GM12878 (cell line): ENCODE measurements at regions not wholly inside any gene's neighbourhood (a gene's known extent, or its start where the extent isn't known, plus 50 kb on each side); places are given as distances from the start of the nearest gene placed in this dataset.

Experiments used
- ATAC-seq: fragments of 200-7000 bp; cut with Tn5 transposase; 3 replicates; pipeline ENCODE4 v1.9.1; 2020; ENCODE audit warnings: mild to moderate bottlenecking, moderate library complexity
- BruUV-seq: library from RNA; stranded (reverse); fragments of 400-500 nt; replicated peaks from 2 replicates; lab custom pipeline; 2021; lab: Mats Ljungman, UMichigan
- CTCF ChIA-PET: fragments of 300-600 bp; sonication (Branson Sonifier 250); formaldehyde crosslinking; extraction: SDS; loops from one replicate; lab custom pipeline; 2021; ENCODE audit warnings: inconsistent platforms; lab: Yijun Ruan, JAX
- POLR2A ChIA-PET: fragments of 350-600 bp; formaldehyde crosslinking; extraction: SDS; loops from one replicate; lab custom pipeline; 2021; ENCODE audit warnings: inconsistent platforms; lab: Charles Lee
- RAD21 ChIA-PET: fragments of 300-600 bp; sonication (Branson Sonifier 250); formaldehyde crosslinking; loops from one replicate; lab custom pipeline; 2023; ENCODE audit warnings: antibody characterized with exemption; ENCODE audit not compliant: unreplicated experiment; lab: Charles Lee
- SMC1A ChIA-PET: fragments of 300-600 bp; sonication (Branson Sonifier 250); formaldehyde crosslinking; loops from one replicate; lab custom pipeline; 2023; ENCODE audit not compliant: unreplicated experiment, uncharacterized antibody; lab: Charles Lee
- DNase-seq: peaks from one replicate; pipeline ENCODE4 v3.0.0-alpha.2; 2011; ENCODE audit warnings: low read depth, low spot score
- FAIRE-seq: peaks from 3 replicates; lab custom pipeline; 2011; peaks lifted over from hg19 to GRCh38; lab: Jason Lieb, UNC
- H2AFZ ChIP-seq: 2 replicates; pipeline ENCODE4 v1.6.0; 2011; ENCODE audit warnings: low read depth, low read length, control low read depth; ENCODE audit not compliant: control insufficient read depth
- H3K27ac ChIP-seq: 2 replicates; pipeline ENCODE4 v1.5.1; 2011; ENCODE audit warnings: control low read depth; ENCODE audit not compliant: control insufficient read depth, insufficient read depth
- H3K27me3 ChIP-seq, 2 experiments: replicated peaks in 1 of 2; 2 replicates each; pipeline versions ENCODE4 v1.6.0 to v1.6.1; 2011; ENCODE audit warnings: low read length in 1 of 2; ENCODE audit not compliant: control insufficient read depth in 2 of 2, insufficient read depth in 2 of 2
- H3K36me3 ChIP-seq, 2 experiments: 2 replicates each; pipeline ENCODE4 v1.5.1; 2011; ENCODE audit warnings: low read length in 1 of 2; ENCODE audit not compliant: control insufficient read depth in 2 of 2, insufficient read depth in 2 of 2
- H3K4me1 ChIP-seq: 2 replicates; pipeline ENCODE4 v1.6.1; 2011; ENCODE audit warnings: mild to moderate bottlenecking, low read length, moderate library complexity, mixed read lengths; ENCODE audit not compliant: control insufficient read depth, insufficient read depth
- H3K4me2 ChIP-seq: 2 replicates; pipeline ENCODE4 v1.6.0; 2011; ENCODE audit warnings: control low read depth; ENCODE audit not compliant: control insufficient read depth, insufficient read depth
- H3K4me3 ChIP-seq: fragments of 200-600 bp; sonication (generic); 2 replicates; pipeline ENCODE4 v1.5.1; 2016
- H3K79me2 ChIP-seq: 2 replicates; pipeline ENCODE4 v1.6.0; 2011; ENCODE audit warnings: low read length; ENCODE audit not compliant: control insufficient read depth, insufficient read depth
- H3K9ac ChIP-seq: 2 replicates; pipeline ENCODE4 v1.8.0; 2011; ENCODE audit warnings: low read length, control low read depth, mixed read lengths; ENCODE audit not compliant: control insufficient read depth, insufficient read depth
- H3K9me3 ChIP-seq: replicated peaks from 3 replicates; pipeline ENCODE4 v1.5.1; 2011; ENCODE audit warnings: mild to moderate bottlenecking, low read length; ENCODE audit not compliant: control insufficient read depth, insufficient read depth
- H4K20me1 ChIP-seq: 2 replicates; pipeline ENCODE4 v1.6.0; 2011; ENCODE audit not compliant: control insufficient read depth, insufficient read depth
- EGR1 ChIP-seq, 2 experiments: IDR thresholded peaks; 1 replicate in 1 of 2; 2 replicates in 1 of 2; pipeline ENCODE4 v1.6.1; 2011 to 2012; ENCODE audit warnings: low read depth in 2 of 2, low read length in 2 of 2, borderline replicate concordance in 1 of 2, mild to moderate bottlenecking in 1 of 2, moderate library complexity in 1 of 2
- IRF4 ChIP-seq: IDR thresholded peaks from 2 replicates; pipeline ENCODE4 v1.6.1; 2011; ENCODE audit warnings: low read depth, low read length
- PAX8 ChIP-seq: fragments of 450-650 bp; IDR thresholded peaks from 2 replicates; pipeline ENCODE4 v1.6.1; 2017; ENCODE audit warnings: mild to moderate bottlenecking, moderate library complexity
- SRF ChIP-seq, 2 experiments: IDR thresholded peaks; 2 replicates each; pipeline ENCODE4 v1.6.1; 2011; ENCODE audit warnings: low read depth in 2 of 2, low read length in 2 of 2, mild to moderate bottlenecking in 1 of 2, moderate library complexity in 1 of 2
- ZNF217 ChIP-seq: fragments of 450-650 bp; IDR thresholded peaks from 2 replicates; pipeline ENCODE4 v1.6.1; 2017; ENCODE audit warnings: antibody characterized with exemption, mild to moderate bottlenecking
- WGBS: methylation state at CpG from one replicate; pipeline ENCODE4 v1.1.6; 2016; ENCODE audit warnings: low lambda C conversion rate; ENCODE audit not compliant: insufficient replicate concordance, insufficient coverage; ENCODE audit errors: missing lambda C conversion rate; 5-methylcytosine and 5-hydroxymethylcytosine counted together
- in situ Hi-C: fragments of 300-500 bp; cut with MboI; formaldehyde crosslinking; loops from 9 replicates; pipeline ENCODE4 v1.14.3; 2018; ENCODE audit warnings: mixed read lengths
- intact Hi-C: fragments of 100-400 bp; cut with micrococcal nuclease; formaldehyde crosslinking; loops from one replicate; pipeline ENCODE4 v1.14.2; 2022; ENCODE audit not compliant: unreplicated experiment
- TF ChIP-seq, protein P1 (sequence below): fragments of 450-650 bp; IDR thresholded peaks from 2 replicates; pipeline ENCODE4 v1.6.1; 2017; ENCODE audit warnings: mild to moderate bottlenecking
- TF ChIP-seq, protein P2 (sequence below): IDR thresholded peaks from 2 replicates; pipeline ENCODE4 v1.6.1; 2012; ENCODE audit warnings: low read depth, low read length, improper control_type of control experiment

- no peak overlapping the region for H3K27ac ChIP-seq
- H3K4me1 ChIP-seq, result no peaks in the 10 kb centered on the region
- H3K79me2 ChIP-seq, result no peaks in the 10 kb centered on the region
- DNase-seq (no peak), FAIRE-seq (no peak), ATAC-seq (no peak)
- 0% methylated on average over 1 of the region's 1 CpG for WGBS
- no peak overlapping the region for H3K4me3 ChIP-seq
- SMC1A ChIA-PET, result interaction anchor here (0.6 kb wide), 1 partner anchor 1961 kb away, joined by 3 read pairs; no protein-coding TSS in a partner anchor
- no peaks in the 10 kb centered on the region for H3K27me3 ChIP-seq
- no peaks in the 10 kb centered on the region for H3K9me3 ChIP-seq
- CTCF ChIA-PET, result no interaction called here
- TF ChIP-seq PAX8, result no peak
- no peak for TF ChIP-seq SRF (IDR thresholded peaks at IDR 0.05; ENCODE audit: low read depth in 2 of 2, low read length in 2 of 2)
- TF ChIP-seq, protein P1, sequence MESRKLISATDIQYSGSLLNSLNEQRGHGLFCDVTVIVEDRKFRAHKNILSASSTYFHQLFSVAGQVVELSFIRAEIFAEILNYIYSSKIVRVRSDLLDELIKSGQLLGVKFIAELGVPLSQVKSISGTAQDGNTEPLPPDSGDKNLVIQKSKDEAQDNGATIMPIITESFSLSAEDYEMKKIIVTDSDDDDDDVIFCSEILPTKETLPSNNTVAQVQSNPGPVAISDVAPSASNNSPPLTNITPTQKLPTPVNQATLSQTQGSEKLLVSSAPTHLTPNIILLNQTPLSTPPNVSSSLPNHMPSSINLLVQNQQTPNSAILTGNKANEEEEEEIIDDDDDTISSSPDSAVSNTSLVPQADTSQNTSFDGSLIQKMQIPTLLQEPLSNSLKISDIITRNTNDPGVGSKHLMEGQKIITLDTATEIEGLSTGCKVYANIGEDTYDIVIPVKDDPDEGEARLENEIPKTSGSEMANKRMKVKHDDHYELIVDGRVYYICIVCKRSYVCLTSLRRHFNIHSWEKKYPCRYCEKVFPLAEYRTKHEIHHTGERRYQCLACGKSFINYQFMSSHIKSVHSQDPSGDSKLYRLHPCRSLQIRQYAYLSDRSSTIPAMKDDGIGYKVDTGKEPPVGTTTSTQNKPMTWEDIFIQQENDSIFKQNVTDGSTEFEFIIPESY, result no peak
- TF ChIP-seq ZNF217, result no peak
- TF ChIP-seq IRF4, result no peak
- TF ChIP-seq, protein P2, sequence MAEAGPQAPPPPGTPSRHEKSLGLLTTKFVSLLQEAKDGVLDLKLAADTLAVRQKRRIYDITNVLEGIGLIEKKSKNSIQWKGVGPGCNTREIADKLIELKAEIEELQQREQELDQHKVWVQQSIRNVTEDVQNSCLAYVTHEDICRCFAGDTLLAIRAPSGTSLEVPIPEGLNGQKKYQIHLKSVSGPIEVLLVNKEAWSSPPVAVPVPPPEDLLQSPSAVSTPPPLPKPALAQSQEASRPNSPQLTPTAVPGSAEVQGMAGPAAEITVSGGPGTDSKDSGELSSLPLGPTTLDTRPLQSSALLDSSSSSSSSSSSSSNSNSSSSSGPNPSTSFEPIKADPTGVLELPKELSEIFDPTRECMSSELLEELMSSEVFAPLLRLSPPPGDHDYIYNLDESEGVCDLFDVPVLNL, result no peak
- no peak for TF ChIP-seq EGR1 (IDR thresholded peaks at IDR 0.05; ENCODE audit: borderline replicate concordance in 1 of 2, low read depth in 2 of 2, low read length in 2 of 2)
- in situ Hi-C loops (no loop called here), intact Hi-C loops (no loop called here)
- H4K20me1 ChIP-seq, result no peaks in the 10 kb centered on the region
- no peak overlapping the region for H3K9ac ChIP-seq
- RAD21 ChIA-PET, result no interaction called here
- H2AFZ ChIP-seq, result no peak overlapping the region
- POLR2A ChIA-PET, result no interaction called here
- no TSS peak for BruUV-seq
- H3K36me3 ChIP-seq, result no peaks in the 10 kb centered on the region
- no peak overlapping the region for H3K4me2 ChIP-seq
Observed at GRCh38 chr1:96643519-96643918, 78.1 kb upstream of the PTBP2 start.
